AG10803 (cell line): ENCODE measurements at regions not wholly inside any gene's neighbourhood (a gene's known extent, or its start where the extent isn't known, plus 50 kb on each side); places are given as distances from the start of the nearest gene placed in this dataset.
A peak's percentile ranks its signal among the peaks of the same experiment; 100 is the strongest.

Source experiments
- DNase-seq: peaks from one replicate; pipeline ENCODE4 v3.0.0; 2010; ENCODE audit warnings: low read depth
- H3K4me3 ChIP-seq: 2 replicates; pipeline ENCODE4 v1.5.1; 2011; ENCODE audit warnings: mild to moderate bottlenecking, low read length, control low read depth
- TF ChIP-seq, protein P1 (sequence below): conservative IDR thresholded peaks from 2 replicates; pipeline ENCODE4 v1.5.1; 2011; ENCODE audit warnings: mild to moderate bottlenecking, low read length, control low read depth, inconsistent platforms

- H3K4me3 ChIP-seq: no peak overlapping the region
- TF ChIP-seq, protein P1, sequence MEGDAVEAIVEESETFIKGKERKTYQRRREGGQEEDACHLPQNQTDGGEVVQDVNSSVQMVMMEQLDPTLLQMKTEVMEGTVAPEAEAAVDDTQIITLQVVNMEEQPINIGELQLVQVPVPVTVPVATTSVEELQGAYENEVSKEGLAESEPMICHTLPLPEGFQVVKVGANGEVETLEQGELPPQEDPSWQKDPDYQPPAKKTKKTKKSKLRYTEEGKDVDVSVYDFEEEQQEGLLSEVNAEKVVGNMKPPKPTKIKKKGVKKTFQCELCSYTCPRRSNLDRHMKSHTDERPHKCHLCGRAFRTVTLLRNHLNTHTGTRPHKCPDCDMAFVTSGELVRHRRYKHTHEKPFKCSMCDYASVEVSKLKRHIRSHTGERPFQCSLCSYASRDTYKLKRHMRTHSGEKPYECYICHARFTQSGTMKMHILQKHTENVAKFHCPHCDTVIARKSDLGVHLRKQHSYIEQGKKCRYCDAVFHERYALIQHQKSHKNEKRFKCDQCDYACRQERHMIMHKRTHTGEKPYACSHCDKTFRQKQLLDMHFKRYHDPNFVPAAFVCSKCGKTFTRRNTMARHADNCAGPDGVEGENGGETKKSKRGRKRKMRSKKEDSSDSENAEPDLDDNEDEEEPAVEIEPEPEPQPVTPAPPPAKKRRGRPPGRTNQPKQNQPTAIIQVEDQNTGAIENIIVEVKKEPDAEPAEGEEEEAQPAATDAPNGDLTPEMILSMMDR: no peak
- DNase-seq: no peak
Observed at GRCh38 chr1:25021591-25022215, 91.6 kb upstream of the RUNX3 start.

DNA sequence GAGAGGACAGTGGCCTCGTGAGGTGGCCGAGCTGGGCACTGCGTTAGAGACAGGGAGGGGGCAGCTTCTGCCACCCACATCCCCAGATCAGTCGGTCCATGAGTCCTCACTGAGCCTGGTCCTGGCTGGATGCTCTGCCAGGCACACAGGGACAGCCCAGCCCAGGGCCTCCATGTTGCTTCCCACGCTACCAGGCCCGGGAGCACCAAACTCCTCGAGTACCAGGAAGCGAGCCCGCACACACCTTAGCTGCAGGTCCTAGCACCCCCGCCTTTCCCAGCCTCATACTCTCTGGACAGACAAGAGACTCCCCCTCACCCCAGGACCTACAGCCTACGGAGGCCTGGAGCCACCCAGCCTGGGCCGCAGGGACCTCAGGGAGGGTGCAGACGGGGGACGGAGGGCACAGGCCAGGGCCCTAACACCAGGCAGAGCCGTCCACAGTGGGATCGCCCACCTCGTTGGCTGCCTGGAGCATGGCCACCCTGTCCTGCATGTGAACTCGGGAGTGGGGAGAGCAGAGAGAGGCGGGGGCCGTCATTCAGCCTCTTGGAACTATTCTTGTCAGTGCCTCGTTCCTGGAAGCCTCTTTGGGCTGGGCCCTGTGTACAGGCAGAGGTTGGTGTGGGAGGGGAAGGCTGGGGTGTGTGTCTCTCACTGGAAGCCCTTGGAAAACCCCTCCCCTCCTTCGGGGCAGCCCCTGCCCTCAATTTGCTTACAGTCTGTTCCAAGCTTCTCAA lies 90.9 kb upstream of the RUNX3 start:
- no peak overlapping the region for H3K4me3 ChIP-seq
- no peak for DNase-seq
- TF ChIP-seq, protein P1: no peak

DNA sequence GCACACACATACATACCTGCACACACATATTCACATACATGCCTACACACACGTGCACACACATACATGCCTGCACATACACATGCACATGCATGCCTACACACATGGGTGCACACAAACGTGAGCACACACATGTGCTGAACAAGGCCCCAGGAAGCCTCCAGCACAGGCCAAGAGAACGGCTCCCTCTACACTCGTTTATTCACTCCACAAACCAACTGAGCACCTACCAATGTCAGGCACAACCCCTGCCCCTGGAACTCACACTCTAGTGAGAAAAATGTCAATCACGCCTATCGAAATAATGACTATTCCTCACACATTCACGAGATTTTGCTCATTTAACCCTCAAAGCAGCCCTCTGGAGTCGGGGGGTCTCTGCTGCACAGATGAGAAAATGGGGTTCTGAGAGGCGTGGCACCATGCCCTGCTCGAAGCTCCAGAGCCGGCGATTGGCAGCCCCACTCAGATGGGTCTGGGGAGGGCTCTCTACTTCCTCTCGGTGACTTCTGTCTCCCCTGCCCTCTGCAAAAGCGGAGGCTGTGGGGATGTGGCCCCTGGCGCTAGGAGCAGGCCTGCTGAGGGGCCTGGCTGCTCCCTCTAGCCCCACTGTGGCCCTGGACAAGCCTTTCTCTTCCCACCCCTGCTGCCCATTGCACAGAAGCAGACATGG lies 90.2 kb upstream of the RUNX3 start:
- TF ChIP-seq, protein P1: no peak
- no peak overlapping the region for H3K4me3 ChIP-seq
- no peak for DNase-seq

GRCh38 chr1:25019337-25020172 lies 89.5 kb upstream of the RUNX3 start:
- no peak overlapping the region for H3K4me3 ChIP-seq
- TF ChIP-seq, protein P1: no peak
- DNase-seq: no peak

- DNase-seq: no peak
- no peak overlapping the region for H3K4me3 ChIP-seq
- TF ChIP-seq, protein P1: no peak
Observed at GRCh38 chr1:25018943-25019336, 88.9 kb upstream of the RUNX3 start.

GRCh38 chr1:25018110-25018735 lies 88.1 kb upstream of the RUNX3 start:
- H3K4me3 ChIP-seq: no peak overlapping the region
- DNase-seq: peak; percentile 34
- TF ChIP-seq, protein P1: no peak
